PFSK-1 (cell line): ENCODE measurements at regions not wholly inside any gene's neighbourhood (a gene's known extent, or its start where the extent isn't known, plus 50 kb on each side); places are given as distances from the start of the nearest gene placed in this dataset.

Experiments used
- POLR2AphosphoS5 ChIP-seq: IDR thresholded peaks from 2 replicates; pipeline ENCODE4 v1.6.1; 2012; ENCODE audit warnings: low read depth, mild to moderate bottlenecking, control low read depth, low read length, moderate library complexity
- TAF1 ChIP-seq: IDR thresholded peaks from 2 replicates; pipeline ENCODE4 v1.6.1; 2012; ENCODE audit warnings: low read length, control low read depth, borderline replicate concordance; ENCODE audit not compliant: insufficient read depth
- TF ChIP-seq, protein P1 (sequence below), 2 experiments: IDR thresholded peaks; 2 replicates each; pipeline versions ENCODE4 v1.6.1 to v1.8.0; 2011 to 2012; ENCODE audit warnings: low read depth in 2 of 2, low read length in 2 of 2, control low read depth in 1 of 2, inconsistent platforms in 1 of 2, mild to moderate bottlenecking in 1 of 2, moderate library complexity in 1 of 2; ENCODE audit not compliant: insufficient read depth in 1 of 2

DNA sequence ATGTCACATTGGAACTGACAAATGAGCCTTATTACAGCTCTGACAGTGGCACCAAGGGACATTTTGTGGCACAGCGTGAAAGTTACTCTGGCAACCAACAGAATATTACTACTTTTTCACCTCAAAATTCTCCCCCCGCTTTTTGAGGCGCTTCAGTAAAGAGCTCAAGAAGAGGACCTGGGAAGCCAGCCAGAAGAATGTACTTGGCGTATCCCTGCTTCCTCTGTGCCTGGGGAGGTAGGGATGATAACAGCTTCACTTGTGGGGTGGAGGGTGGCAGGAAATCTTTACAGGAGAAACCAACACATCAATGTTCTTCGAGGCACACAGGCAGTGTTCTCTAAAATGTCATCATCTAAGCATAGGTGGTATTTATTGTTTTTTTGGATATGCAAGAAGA, 624.1 kb downstream of the NR2F1-AS1 start:
- TF ChIP-seq TAF1 (no peak), POLR2AphosphoS5 (no peak)
- TF ChIP-seq, protein P1, sequence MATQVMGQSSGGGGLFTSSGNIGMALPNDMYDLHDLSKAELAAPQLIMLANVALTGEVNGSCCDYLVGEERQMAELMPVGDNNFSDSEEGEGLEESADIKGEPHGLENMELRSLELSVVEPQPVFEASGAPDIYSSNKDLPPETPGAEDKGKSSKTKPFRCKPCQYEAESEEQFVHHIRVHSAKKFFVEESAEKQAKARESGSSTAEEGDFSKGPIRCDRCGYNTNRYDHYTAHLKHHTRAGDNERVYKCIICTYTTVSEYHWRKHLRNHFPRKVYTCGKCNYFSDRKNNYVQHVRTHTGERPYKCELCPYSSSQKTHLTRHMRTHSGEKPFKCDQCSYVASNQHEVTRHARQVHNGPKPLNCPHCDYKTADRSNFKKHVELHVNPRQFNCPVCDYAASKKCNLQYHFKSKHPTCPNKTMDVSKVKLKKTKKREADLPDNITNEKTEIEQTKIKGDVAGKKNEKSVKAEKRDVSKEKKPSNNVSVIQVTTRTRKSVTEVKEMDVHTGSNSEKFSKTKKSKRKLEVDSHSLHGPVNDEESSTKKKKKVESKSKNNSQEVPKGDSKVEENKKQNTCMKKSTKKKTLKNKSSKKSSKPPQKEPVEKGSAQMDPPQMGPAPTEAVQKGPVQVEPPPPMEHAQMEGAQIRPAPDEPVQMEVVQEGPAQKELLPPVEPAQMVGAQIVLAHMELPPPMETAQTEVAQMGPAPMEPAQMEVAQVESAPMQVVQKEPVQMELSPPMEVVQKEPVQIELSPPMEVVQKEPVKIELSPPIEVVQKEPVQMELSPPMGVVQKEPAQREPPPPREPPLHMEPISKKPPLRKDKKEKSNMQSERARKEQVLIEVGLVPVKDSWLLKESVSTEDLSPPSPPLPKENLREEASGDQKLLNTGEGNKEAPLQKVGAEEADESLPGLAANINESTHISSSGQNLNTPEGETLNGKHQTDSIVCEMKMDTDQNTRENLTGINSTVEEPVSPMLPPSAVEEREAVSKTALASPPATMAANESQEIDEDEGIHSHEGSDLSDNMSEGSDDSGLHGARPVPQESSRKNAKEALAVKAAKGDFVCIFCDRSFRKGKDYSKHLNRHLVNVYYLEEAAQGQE (IDR thresholded peaks at IDR 0.05; ENCODE audit: insufficient read depth in 1 of 2, low read depth in 2 of 2, low read length in 2 of 2) = no peak
